NCI-H1092 (cell line): ENCODE measurements at regions not wholly inside any gene's neighbourhood (a gene's known extent, or its start where the extent isn't known, plus 50 kb on each side); places are given as distances from the start of the nearest gene placed in this dataset.

Experiments
- DNase-seq: peaks from one replicate; lab custom pipeline; 2025; lab: John Stamatoyannopoulos, UW

- no peak for DNase-seq
These were observed 235.8 kb upstream of the NLRP1 start for GRCh38 chr17:5819921-5820685.

- no peak for DNase-seq
These were observed 236.6 kb upstream of the NLRP1 start for GRCh38 chr17:5820721-5821456.

GRCh38 chr17:5821803-5822202, 237.5 kb upstream of the NLRP1 start:
- no peak for DNase-seq

GRCh38 chr17:5822281-5823060, 238.2 kb upstream of the NLRP1 start:
- no peak for DNase-seq

- DNase-seq, result no peak
These were observed 238.9 kb upstream of the NLRP1 start for GRCh38 chr17:5823219-5823618.

GRCh38 chr17:5825717-5826330, 241.5 kb upstream of the NLRP1 start:
- no peak for DNase-seq

GRCh38 chr17:5826384-5826783, 242.1 kb upstream of the NLRP1 start:
- DNase-seq, result no peak

GRCh38 chr17:5830921-5831320, 239.3 kb upstream of the WSCD1 start:
- DNase-seq, result no peak

- no peak for DNase-seq
These were observed 237.3 kb upstream of the WSCD1 start for GRCh38 chr17:5832886-5833285.

GRCh38 chr17:5837055-5837491, 233.1 kb upstream of the WSCD1 start:
- no peak for DNase-seq

- DNase-seq, result no peak
These were observed 231.4 kb upstream of the WSCD1 start for GRCh38 chr17:5838661-5839300.

GRCh38 chr17:5840811-5841446, 229.2 kb upstream of the WSCD1 start:
- DNase-seq, result no peak

GRCh38 chr17:5841862-5842261, 228.3 kb upstream of the WSCD1 start:
- DNase-seq, result no peak

- DNase-seq, result no peak
These were observed 226.7 kb upstream of the WSCD1 start for GRCh38 chr17:5843366-5844026.

- DNase-seq, result no peak
These were observed 224.2 kb upstream of the WSCD1 start for GRCh38 chr17:5846001-5846400.

GRCh38 chr17:5854871-5855554, 215.2 kb upstream of the WSCD1 start:
- DNase-seq, result no peak

GRCh38 chr17:5861246-5861645, 208.9 kb upstream of the WSCD1 start:
- DNase-seq, result no peak

- DNase-seq, result no peak
These were observed 208.3 kb upstream of the WSCD1 start for GRCh38 chr17:5861854-5862253.

- DNase-seq, result no peak
These were observed 207.8 kb upstream of the WSCD1 start for GRCh38 chr17:5862395-5862794.
